SK-N-SH (cell line): ENCODE measurements at regions not wholly inside any gene's neighbourhood (a gene's known extent, or its start where the extent isn't known, plus 50 kb on each side); places are given as distances from the start of the nearest gene placed in this dataset.

Experiments used
- CTCF ChIA-PET: fragments of 300-600, 350-600 bp; formaldehyde crosslinking; extraction: SDS; loops from one replicate; lab custom pipeline; 2021; lab: Yijun Ruan, JAX
- POLR2A ChIA-PET: fragments of 350-600 bp; sonication (Branson Sonifier 250); formaldehyde crosslinking; extraction: SDS; loops from one replicate; lab custom pipeline; 2020; ENCODE audit warnings: antibody characterized with exemption, inconsistent platforms; lab: Yijun Ruan, JAX
- DNase-seq: peaks from one replicate; pipeline ENCODE4 v3.0.0; 2012
- H2AFZ ChIP-seq: fragments of 200-600 bp; sonication (generic); 2 replicates; pipeline ENCODE4 v1.8.1; 2016; ENCODE audit warnings: antibody characterized with exemption, mild to moderate bottlenecking, low read depth
- H3F3A ChIP-seq: fragments of 200-600 bp; sonication (generic); replicated peaks from 2 replicates; pipeline ENCODE3; 2016; ENCODE audit warnings: antibody characterized with exemption, mild to moderate bottlenecking; ENCODE audit not compliant: insufficient read depth
- H3K27ac ChIP-seq, 2 experiments: fragments of 200-500 bp in 1 of 2; fragments of 200-600 bp in 1 of 2; sonication (Bioruptor generic) in 1 of 2; sonication (generic), shearing (Covaris generic) in 1 of 2; 2 replicates each; pipeline versions ENCODE4 v1.5.1 to v1.6.1; 2014 to 2016; ENCODE audit warnings: low read depth in 2 of 2, inconsistent platforms in 1 of 2, low read length in 1 of 2, mild to moderate bottlenecking in 1 of 2, mixed read lengths in 1 of 2
- H3K27me3 ChIP-seq: fragments of 200-600 bp; sonication (generic), shearing (Covaris generic); 2 replicates; pipeline ENCODE4 v1.6.1; 2016; ENCODE audit warnings: mixed run types; ENCODE audit not compliant: insufficient read depth
- H3K36me3 ChIP-seq, 2 experiments: fragments of 200-500 bp in 1 of 2; fragments of 200-600 bp in 1 of 2; sonication (Bioruptor generic) in 1 of 2; sonication (generic) in 1 of 2; replicated peaks in 1 of 2; 2 replicates each; pipeline versions ENCODE3 to v1.5.1; 2014 to 2016; ENCODE audit warnings: low read length in 1 of 2, mild to moderate bottlenecking in 1 of 2; ENCODE audit not compliant: insufficient read depth in 2 of 2, control insufficient read depth in 1 of 2
- H3K4me1 ChIP-seq, 2 experiments: fragments of 200-500 bp in 1 of 2; fragments of 200-600 bp in 1 of 2; sonication (Bioruptor generic) in 1 of 2; sonication (generic), shearing (Covaris generic) in 1 of 2; 2 replicates each; pipeline versions ENCODE4 v1.5.1 to v1.6.1; 2014 to 2016; ENCODE audit warnings: low read depth in 1 of 2, low read length in 1 of 2, mixed run types in 1 of 2; ENCODE audit not compliant: insufficient read depth in 2 of 2, control insufficient read depth in 1 of 2
- H3K4me2 ChIP-seq: fragments of 200-600 bp; sonication (generic), shearing (Covaris generic); 2 replicates; pipeline ENCODE4 v1.6.1; 2017; ENCODE audit warnings: mixed run types
- H3K4me3 ChIP-seq, 2 experiments: fragments of 200-500 bp in 1 of 2; fragments of 200-600 bp in 1 of 2; sonication (Bioruptor generic) in 1 of 2; sonication (generic), shearing (Covaris generic) in 1 of 2; 2 replicates each; pipeline versions ENCODE4 v1.5.1 to v1.8.1; 2014 to 2016; ENCODE audit warnings: low read depth in 2 of 2, inconsistent platforms in 1 of 2, low read length in 1 of 2, mild to moderate bottlenecking in 1 of 2, mixed read lengths in 1 of 2, moderate library complexity in 1 of 2
- H3K79me2 ChIP-seq: fragments of 200-600 bp; sonication (generic); 2 replicates; pipeline ENCODE4 v1.8.1; 2017; ENCODE audit warnings: mild to moderate bottlenecking; ENCODE audit not compliant: insufficient read depth
- H3K9ac ChIP-seq: fragments of 200-600 bp; sonication (generic); 2 replicates; pipeline ENCODE4 v1.6.1; 2017; ENCODE audit warnings: mixed run types
- H3K9me2 ChIP-seq: fragments of 200-600 bp; sonication (generic); 2 replicates; pipeline ENCODE4 v1.6.1; 2017; ENCODE audit warnings: mixed run types
- H3K9me3 ChIP-seq: fragments of 200-600 bp; sonication (generic); 2 replicates; pipeline ENCODE4 v1.6.1; 2017; ENCODE audit warnings: mixed run types, mild to moderate bottlenecking, moderate library complexity
- H4K20me1 ChIP-seq: fragments of 200-600 bp; sonication (generic); 2 replicates; pipeline ENCODE4 v1.6.1; 2017; ENCODE audit warnings: mild to moderate bottlenecking, mixed run types; ENCODE audit not compliant: insufficient read depth
- CHD2 ChIP-seq: fragments of 150-350 bp; IDR thresholded peaks from 2 replicates; pipeline ENCODE4 v1.6.1; 2018; ENCODE audit warnings: low read length; ENCODE audit not compliant: partially characterized antibody
- EZH2phosphoT487 ChIP-seq: fragments of 200-600 bp; sonication (generic); IDR thresholded peaks from 2 replicates; pipeline ENCODE4 v1.6.1; 2017; ENCODE audit warnings: low read depth, mixed run types, mild to moderate bottlenecking, antibody characterized with exemption, moderate library complexity, borderline replicate concordance
- FOXM1 ChIP-seq: IDR thresholded peaks from 2 replicates; pipeline ENCODE4 v1.4.0; 2012; ENCODE audit warnings: low read depth, mild to moderate bottlenecking
- GATA2 ChIP-seq: sonication (generic); formaldehyde crosslinking; IDR thresholded peaks from 2 replicates; pipeline ENCODE4 v1.5.0; 2020; ENCODE audit warnings: mild to moderate bottlenecking, missing genetic modification reagents
- IRF3 ChIP-seq: fragments of 150-350 bp; IDR thresholded peaks from 2 replicates; pipeline ENCODE4 v1.6.1; 2016; ENCODE audit warnings: mild to moderate bottlenecking, low read depth, low read length
- JUND ChIP-seq: IDR thresholded peaks from 2 replicates; pipeline ENCODE4 v1.4.0; 2012
- MXI1 ChIP-seq: IDR thresholded peaks from 2 replicates; pipeline ENCODE4 v1.6.1; 2012; ENCODE audit warnings: mild to moderate bottlenecking, low read depth, low read length, improper control_type of control experiment
- PBX3 ChIP-seq: IDR thresholded peaks from 2 replicates; pipeline ENCODE4; 2012
- POLR2AphosphoS5 ChIP-seq: IDR thresholded peaks from 2 replicates; pipeline ENCODE4 v1.6.1; 2012; ENCODE audit warnings: low read depth, low read length
- RAD21 ChIP-seq: IDR thresholded peaks from 2 replicates; pipeline ENCODE4 v1.6.1; 2012; ENCODE audit warnings: mild to moderate bottlenecking, low read length
- REST ChIP-seq: IDR thresholded peaks from 2 replicates; pipeline ENCODE4 v1.6.1; 2012; ENCODE audit warnings: mild to moderate bottlenecking, low read depth, low read length, moderate library complexity
- RFX5 ChIP-seq: IDR thresholded peaks from 2 replicates; pipeline ENCODE4 v1.6.1; 2012; ENCODE audit warnings: mild to moderate bottlenecking, improper control_type of control experiment, low read length
- USF2 ChIP-seq: fragments of 150-350 bp; IDR thresholded peaks from 2 replicates; pipeline ENCODE4 v1.6.1; 2017; ENCODE audit warnings: antibody characterized with exemption, low read length, low read depth, borderline replicate concordance
- YY1 ChIP-seq: IDR thresholded peaks from 2 replicates; pipeline ENCODE4 v1.4.0; 2012; ENCODE audit warnings: low read depth, mild to moderate bottlenecking
- ZBTB33 ChIP-seq: IDR thresholded peaks from 2 replicates; pipeline ENCODE4 v1.4.0; 2012; ENCODE audit warnings: low read depth, borderline replicate concordance
- WGBS: methylation state at CpG from one replicate; pipeline ENCODE4 v1.1.6; 2017; ENCODE audit warnings: low lambda C conversion rate; 5-methylcytosine and 5-hydroxymethylcytosine counted together

- POLR2A ChIA-PET: no interaction called here
- no peak for DNase-seq
- no peak overlapping the region for H3K4me3 ChIP-seq
- no peaks in the 10 kb centered on the region for H3K27me3 ChIP-seq
- peaks cover under 1 to 4% of the 10 kb centered on the region in 2 experiments; a peak in 1 of 4 replicates for H3K4me1 ChIP-seq
- no peak overlapping the region for H3K4me2 ChIP-seq
- no peaks in the 10 kb centered on the region for H4K20me1 ChIP-seq
- 95% methylated on average over 4 of the region's 4 CpGs for WGBS
- H3K79me2 ChIP-seq: no peaks in the 10 kb centered on the region
- no peaks in the 10 kb centered on the region for H3F3A ChIP-seq
- CTCF ChIA-PET: no interaction called here
- no peak overlapping the region for H3K27ac ChIP-seq
- H3K9me3 ChIP-seq: no peaks in the 10 kb centered on the region
- H3K9me2 ChIP-seq: no peaks in the 10 kb centered on the region
- H2AFZ ChIP-seq: no peak overlapping the region
- H3K36me3 ChIP-seq: no peaks in the 10 kb centered on the region
- TF ChIP-seq FOXM1 (no peak), ZBTB33 (no peak), RFX5 (no peak), MXI1 (no peak), JUND (no peak), YY1 (no peak), POLR2AphosphoS5 (no peak), RAD21 (no peak), GATA2 (no peak), CHD2 (no peak), PBX3 (no peak), USF2 (no peak), EZH2phosphoT487 (no peak)
- TF ChIP-seq, all 33 proteins: peak for 0
- no peak overlapping the region for H3K9ac ChIP-seq
Measured at GRCh38 chr5:74550927-74551326, 89.6 kb downstream of the ENC1 start.

- 85% methylated on average over 3 of the region's 3 CpGs for WGBS
- no peak overlapping the region for H3K27ac ChIP-seq
- no peaks in the 10 kb centered on the region for H3K27me3 ChIP-seq
- CTCF ChIA-PET: no interaction called here
- DNase-seq: no peak
- H3K4me1 ChIP-seq: peaks cover 0 to 9% of the 10 kb centered on the region in 2 experiments; a peak in 2 of 4 replicates
- H3K4me3 ChIP-seq: no peak overlapping the region
- H3K79me2 ChIP-seq: no peaks in the 10 kb centered on the region
- no peaks in the 10 kb centered on the region for H3K9me3 ChIP-seq
- no peak overlapping the region for H3K9ac ChIP-seq
- POLR2A ChIA-PET: no interaction called here
- TF ChIP-seq REST: no peak
- TF ChIP-seq IRF3: no peak
- H2AFZ ChIP-seq: no peak overlapping the region
- H3K9me2 ChIP-seq: no peaks in the 10 kb centered on the region
- H3F3A ChIP-seq: peaks cover 5% of the 10 kb centered on the region
- no peak overlapping the region for H3K4me2 ChIP-seq
- H4K20me1 ChIP-seq: no peaks in the 10 kb centered on the region
- no peaks in the 10 kb centered on the region for H3K36me3 ChIP-seq
Measured at GRCh38 chr5:74549384-74549783, 91.1 kb downstream of the ENC1 start.
